ENCODE measurements at regions not wholly inside any gene's neighbourhood (a gene's known extent, or its start where the extent isn't known, plus 50 kb on each side); places are given as distances from the start of the nearest gene placed in this dataset.

- peaks cover 8% of the 10 kb centered on the region for H3K27me3 ChIP-seq (ENCODE audit: insufficient read depth, low read depth, low read length)
- no peak overlapping the region for H2AFZ ChIP-seq (ENCODE audit: low read depth, low read length)
- no peaks in the 10 kb centered on the region for H3K9me3 ChIP-seq (ENCODE audit: low read length)
- H4K20me1 ChIP-seq (ENCODE audit: insufficient read depth) = no peaks in the 10 kb centered on the region
- H3K36me3 ChIP-seq (ENCODE audit: insufficient read depth, low read length) = no peaks in the 10 kb centered on the region
- H3K4me2 ChIP-seq (ENCODE audit: low read length) = no peak overlapping the region
- H3K9me2 ChIP-seq (ENCODE audit: insufficient read depth, low read length) = no peaks in the 10 kb centered on the region
- no peak overlapping the region for H3K27ac ChIP-seq (ENCODE audit: low read length)
- no peak overlapping the region for H3K9ac ChIP-seq (ENCODE audit: low read length)
- H3K79me2 ChIP-seq (replicated peaks; ENCODE audit: insufficient read depth, low read length) = no peaks in the 10 kb centered on the region
- TF ChIP-seq SMC3 (conservative IDR thresholded peaks at IDR 0.05; ENCODE audit: poor library complexity) = no peak
- no peak overlapping the region for H3K4me3 ChIP-seq (ENCODE audit: low read length)
- no peaks in the 10 kb centered on the region for H3F3A ChIP-seq (ENCODE audit: insufficient read depth, low read length, poor library complexity, severe bottlenecking)
These were observed 57.6 kb upstream of the GATA2 start for GRCh38 chr3:128550471-128551126.

DNA sequence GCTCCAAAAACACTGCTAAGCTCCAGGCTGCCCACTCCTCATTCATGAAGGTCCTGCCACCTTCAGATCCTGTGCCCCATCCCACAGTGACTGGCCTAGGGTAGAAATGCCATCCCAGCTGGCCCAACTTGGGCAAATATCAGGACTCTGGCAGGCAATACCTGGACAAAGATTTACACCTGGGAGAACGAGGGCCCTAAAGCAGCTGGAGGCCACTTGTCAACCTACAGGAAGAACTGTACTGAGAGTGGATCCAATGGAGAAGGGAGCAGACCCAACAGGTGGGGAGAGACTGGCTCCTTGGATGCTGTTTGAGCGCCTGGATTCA lies 57.1 kb upstream of the GATA2 start:
- Histone ChIP-seq H3K9me2 (ENCODE audit: insufficient read depth, low read length) (no peaks in the 10 kb centered on the region), H2AFZ (ENCODE audit: low read depth, low read length) (no peak overlapping the region), H3K4me3 (ENCODE audit: low read length) (no peak overlapping the region), H3K27ac (ENCODE audit: low read length) (no peak overlapping the region), H3K27me3 (ENCODE audit: insufficient read depth, low read depth, low read length) (peaks cover 8% of the 10 kb centered on the region), H3K9me3 (ENCODE audit: low read length) (no peaks in the 10 kb centered on the region), H3K79me2 (replicated peaks; ENCODE audit: insufficient read depth, low read length) (no peaks in the 10 kb centered on the region), H4K20me1 (ENCODE audit: insufficient read depth) (no peaks in the 10 kb centered on the region), H3K4me2 (ENCODE audit: low read length) (no peak overlapping the region), H3K36me3 (ENCODE audit: insufficient read depth, low read length) (no peaks in the 10 kb centered on the region), H3K9ac (ENCODE audit: low read length) (no peak overlapping the region), H3F3A (ENCODE audit: insufficient read depth, low read length, poor library complexity, severe bottlenecking) (no peaks in the 10 kb centered on the region)
- TF ChIP-seq SMC3 (conservative IDR thresholded peaks at IDR 0.05; ENCODE audit: poor library complexity) (no peak), RAD21 (conservative IDR thresholded peaks at IDR 0.05) (no peak), EZH2 (IDR thresholded peaks at IDR 0.05; ENCODE audit: borderline replicate concordance, insufficient read depth, low read length, poor library complexity, severe bottlenecking) (no peak), POLR2AphosphoS5 (IDR thresholded peaks at IDR 0.05) (no peak), MXI1 (conservative IDR thresholded peaks at IDR 0.05; ENCODE audit: poor library complexity, severe bottlenecking) (no peak), EP300 (conservative IDR thresholded peaks at IDR 0.05; ENCODE audit: poor library complexity, severe bottlenecking) (no peak), TAF1 (IDR thresholded peaks at IDR 0.05; ENCODE audit: low read depth) (no peak)
- TF ChIP-seq, protein P1, sequence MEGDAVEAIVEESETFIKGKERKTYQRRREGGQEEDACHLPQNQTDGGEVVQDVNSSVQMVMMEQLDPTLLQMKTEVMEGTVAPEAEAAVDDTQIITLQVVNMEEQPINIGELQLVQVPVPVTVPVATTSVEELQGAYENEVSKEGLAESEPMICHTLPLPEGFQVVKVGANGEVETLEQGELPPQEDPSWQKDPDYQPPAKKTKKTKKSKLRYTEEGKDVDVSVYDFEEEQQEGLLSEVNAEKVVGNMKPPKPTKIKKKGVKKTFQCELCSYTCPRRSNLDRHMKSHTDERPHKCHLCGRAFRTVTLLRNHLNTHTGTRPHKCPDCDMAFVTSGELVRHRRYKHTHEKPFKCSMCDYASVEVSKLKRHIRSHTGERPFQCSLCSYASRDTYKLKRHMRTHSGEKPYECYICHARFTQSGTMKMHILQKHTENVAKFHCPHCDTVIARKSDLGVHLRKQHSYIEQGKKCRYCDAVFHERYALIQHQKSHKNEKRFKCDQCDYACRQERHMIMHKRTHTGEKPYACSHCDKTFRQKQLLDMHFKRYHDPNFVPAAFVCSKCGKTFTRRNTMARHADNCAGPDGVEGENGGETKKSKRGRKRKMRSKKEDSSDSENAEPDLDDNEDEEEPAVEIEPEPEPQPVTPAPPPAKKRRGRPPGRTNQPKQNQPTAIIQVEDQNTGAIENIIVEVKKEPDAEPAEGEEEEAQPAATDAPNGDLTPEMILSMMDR (IDR thresholded peaks at IDR 0.05; ENCODE audit: poor library complexity, severe bottlenecking) = no peak
- TF ChIP-seq, protein P2, sequence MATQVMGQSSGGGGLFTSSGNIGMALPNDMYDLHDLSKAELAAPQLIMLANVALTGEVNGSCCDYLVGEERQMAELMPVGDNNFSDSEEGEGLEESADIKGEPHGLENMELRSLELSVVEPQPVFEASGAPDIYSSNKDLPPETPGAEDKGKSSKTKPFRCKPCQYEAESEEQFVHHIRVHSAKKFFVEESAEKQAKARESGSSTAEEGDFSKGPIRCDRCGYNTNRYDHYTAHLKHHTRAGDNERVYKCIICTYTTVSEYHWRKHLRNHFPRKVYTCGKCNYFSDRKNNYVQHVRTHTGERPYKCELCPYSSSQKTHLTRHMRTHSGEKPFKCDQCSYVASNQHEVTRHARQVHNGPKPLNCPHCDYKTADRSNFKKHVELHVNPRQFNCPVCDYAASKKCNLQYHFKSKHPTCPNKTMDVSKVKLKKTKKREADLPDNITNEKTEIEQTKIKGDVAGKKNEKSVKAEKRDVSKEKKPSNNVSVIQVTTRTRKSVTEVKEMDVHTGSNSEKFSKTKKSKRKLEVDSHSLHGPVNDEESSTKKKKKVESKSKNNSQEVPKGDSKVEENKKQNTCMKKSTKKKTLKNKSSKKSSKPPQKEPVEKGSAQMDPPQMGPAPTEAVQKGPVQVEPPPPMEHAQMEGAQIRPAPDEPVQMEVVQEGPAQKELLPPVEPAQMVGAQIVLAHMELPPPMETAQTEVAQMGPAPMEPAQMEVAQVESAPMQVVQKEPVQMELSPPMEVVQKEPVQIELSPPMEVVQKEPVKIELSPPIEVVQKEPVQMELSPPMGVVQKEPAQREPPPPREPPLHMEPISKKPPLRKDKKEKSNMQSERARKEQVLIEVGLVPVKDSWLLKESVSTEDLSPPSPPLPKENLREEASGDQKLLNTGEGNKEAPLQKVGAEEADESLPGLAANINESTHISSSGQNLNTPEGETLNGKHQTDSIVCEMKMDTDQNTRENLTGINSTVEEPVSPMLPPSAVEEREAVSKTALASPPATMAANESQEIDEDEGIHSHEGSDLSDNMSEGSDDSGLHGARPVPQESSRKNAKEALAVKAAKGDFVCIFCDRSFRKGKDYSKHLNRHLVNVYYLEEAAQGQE (IDR thresholded peaks at IDR 0.05; ENCODE audit: borderline replicate concordance) = no peak
